Posterior cingulate gyrus (tissue), 11 donors: ENCODE measurements at regions not wholly inside any gene's neighbourhood (a gene's known extent, or its start where the extent isn't known, plus 50 kb on each side); places are given as distances from the start of the nearest gene placed in this dataset.
A peak's percentile ranks its signal among the peaks of the same experiment; 100 is the strongest.
"Not testable (repeated sequence)": the region's sequence is repeated elsewhere in the genome, so short reads cannot be mapped to it uniquely, and the experiment has no call there.

Experiments
- DNase-seq, 10 donors: peaks; one replicate each; pipeline versions ENCODE4 v3.0.0 to v3.0.0-alpha.2; 2020 to 2021; ENCODE audit warnings: mixed read lengths in 3 of 10
- intact Hi-C: fragments of 100-400 bp; cut with DNase I; formaldehyde crosslinking; loops from one replicate; pipeline ENCODE4 v1.15.1; 2023

DNA sequence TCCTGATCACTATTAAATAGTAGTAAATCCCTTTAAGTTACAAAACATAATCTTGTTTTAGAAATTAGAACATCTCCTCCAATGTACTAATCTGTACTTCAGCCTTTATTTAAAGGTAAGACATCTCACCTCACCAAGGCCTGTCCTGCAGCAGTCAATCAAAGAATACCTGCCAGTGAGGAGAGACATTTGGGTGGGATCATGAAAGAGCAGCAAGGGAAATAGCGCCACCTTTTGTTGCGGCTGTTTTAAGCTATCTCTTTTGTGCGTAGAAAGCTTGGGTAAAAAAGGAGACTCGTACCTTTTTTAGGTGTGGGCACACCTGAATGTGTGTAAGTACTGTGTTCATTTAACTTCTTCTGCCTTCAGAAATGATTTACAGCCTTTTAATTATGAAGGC is 117.8 kb upstream of the TMTC1 start:
- no peak for DNase-seq

DNA sequence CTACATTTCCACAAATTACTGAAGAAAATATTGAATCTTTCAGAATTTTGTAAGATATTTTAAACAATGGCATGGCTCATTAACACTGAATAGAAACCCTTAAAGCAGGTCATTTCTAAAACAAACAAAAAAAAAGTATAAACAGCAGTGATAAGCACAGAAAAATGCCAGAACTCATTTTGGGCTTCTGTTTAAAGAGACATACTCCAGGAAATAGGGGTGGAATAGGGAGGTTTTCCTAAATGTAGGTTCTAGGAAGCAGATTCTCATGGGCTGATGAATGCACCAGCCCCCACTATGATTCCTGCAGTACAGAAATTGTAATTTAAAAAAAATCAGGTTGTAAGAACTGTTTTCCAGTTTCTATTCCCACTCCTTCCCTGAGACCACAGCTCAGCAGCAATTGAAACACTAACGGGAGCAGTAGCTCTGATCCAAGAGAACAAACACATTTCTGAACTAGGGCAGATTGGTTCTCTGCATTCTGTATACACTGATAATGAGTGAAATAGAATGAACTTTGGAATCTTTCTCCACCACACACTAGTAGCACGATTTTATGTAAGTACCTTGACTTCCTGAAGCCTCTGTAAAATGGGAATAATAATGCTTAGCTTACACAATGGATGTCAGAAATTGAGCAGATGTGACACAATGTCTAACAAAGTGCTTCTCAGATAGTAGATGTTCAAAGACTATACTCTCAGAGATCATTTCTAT is 115.6 kb upstream of the TMTC1 start:
- intact Hi-C loops, result no loop called here
- no peak for DNase-seq

More for the DNA sequence above, 117.8 kb upstream of the TMTC1 start:
- intact Hi-C loops, result no loop called here

DNA sequence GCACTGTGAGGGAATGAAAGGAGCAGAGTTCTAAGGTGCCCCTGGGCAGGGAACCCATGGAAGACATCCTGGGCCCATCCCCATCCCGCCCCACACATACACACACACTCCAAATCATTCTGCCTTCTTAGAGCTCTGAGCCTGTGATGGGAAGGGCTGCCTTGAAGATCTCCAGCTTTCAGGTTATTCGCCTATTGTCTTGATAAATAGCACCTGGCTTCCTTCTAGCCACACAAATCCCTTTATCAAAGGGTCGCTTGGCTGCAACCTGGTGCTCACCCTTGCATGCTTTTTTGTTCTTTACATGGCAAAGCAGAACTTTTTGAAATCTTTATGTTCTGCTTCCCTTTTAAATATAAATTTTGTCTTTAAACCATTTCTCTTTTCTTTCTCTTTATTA is 112.2 kb upstream of the TMTC1 start:
- intact Hi-C loops, result no loop called here
- DNase-seq, result no peak

DNA sequence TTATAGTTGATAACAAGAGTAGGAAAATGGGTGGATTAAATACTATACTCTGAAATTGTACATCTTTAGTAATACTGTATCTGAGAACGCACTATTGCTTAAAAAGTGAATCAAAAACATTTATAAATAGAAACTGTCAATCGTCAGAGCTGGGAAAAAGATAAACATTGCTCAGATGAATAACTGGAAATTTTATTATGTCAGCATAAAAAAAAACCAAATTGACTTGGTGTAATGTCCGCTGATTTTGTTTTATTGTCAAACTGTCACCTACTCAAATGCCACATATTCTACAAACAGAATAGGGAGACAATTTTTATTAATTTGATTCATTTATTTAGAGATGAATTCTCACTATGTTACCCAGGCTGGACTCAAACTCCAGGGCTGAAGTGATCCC is 109.3 kb upstream of the TMTC1 start:
- intact Hi-C loops, result no loop called here
- DNase-seq, result no peak

DNA sequence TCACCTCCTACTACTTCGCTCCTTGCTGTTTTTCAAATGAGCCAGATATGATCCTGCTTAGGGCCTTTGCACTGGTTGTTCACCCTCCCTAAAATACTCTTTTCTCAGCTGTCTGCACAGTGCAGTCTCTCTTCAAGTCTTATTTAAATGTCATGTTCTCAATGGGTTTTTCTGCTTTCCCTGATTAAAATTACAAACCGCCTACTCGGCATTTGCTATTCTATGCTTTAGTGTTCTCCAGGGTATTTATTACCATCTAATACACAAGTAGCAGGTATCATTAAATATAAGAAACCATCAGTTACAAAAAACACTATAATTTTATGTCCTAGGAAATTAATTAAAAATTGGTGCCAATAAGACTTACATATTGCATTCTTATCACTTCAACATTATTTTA is 108.0 kb upstream of the TMTC1 start:
- intact Hi-C loops, result no loop called here
- DNase-seq, result no peak

DNA sequence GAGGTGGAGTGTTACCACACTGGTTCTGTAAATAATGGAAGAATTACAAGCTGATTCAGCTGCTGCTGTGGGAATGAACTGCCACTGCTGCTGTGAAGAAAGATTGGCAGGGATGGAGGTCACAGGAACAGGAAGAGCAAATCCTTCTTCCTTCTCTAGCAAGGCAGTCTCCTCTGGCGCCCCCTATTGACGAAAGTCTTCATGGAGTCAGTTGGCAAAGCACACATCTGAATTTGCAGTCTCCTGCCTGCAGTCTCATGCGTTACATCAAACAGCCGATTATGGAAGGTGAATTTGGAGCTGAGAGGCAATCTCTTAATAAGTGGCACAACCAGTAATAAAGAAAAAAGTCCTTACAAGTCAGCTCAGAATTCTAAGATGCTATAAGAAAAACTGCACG is 106.0 kb upstream of the TMTC1 start:
- intact Hi-C loops, result no loop called here

DNA sequence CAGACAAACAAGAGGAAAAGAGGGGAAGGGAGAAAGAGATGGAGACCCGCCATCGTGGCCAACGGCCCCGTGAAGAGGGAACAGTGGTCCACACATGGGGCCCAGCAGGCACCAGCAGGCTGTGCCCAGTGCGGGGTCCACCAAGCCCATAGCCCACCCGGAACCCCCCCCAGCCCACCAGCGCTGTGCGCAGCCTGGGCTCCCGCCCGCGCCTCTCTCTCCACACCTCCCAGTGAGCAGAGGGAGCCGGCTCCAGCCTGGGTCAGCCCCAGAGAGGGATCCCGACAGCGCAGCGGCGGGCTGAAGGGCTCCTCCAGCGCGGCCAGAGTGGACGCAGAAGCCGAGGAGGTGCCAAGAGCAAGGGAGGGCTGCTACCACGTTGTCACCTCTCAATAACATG is 105.0 kb upstream of the TMTC1 start:
- intact Hi-C loops, result no loop called here
- DNase-seq, result peak in 1 of 10 donors; percentile 71

More for the DNA sequence above, 106.0 kb upstream of the TMTC1 start:
- peak in 4 of 10 donors; percentile 9 to 54 (median 30) for DNase-seq

DNA sequence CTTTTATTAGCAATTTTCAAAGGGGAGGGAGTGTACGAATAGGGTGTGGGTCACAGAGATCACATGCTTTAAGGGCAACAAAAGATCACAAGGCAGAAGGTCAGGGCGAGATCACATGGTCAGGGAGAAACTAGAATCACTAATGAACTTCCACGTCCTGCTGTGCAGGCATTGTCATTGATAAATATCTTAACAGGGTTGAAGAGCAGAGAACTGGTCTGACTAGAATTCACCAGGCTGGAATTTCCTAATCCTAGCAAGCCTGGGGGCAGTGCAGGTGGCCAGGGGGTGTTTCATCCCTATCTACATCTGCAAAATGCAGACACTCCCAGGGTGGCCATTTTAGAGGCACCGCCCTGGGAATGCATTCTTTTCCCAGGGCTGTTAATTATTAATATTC is 101.2 kb upstream of the TMTC1 start:
- intact Hi-C loops, DNase-seq: not testable (repeated sequence)

DNA sequence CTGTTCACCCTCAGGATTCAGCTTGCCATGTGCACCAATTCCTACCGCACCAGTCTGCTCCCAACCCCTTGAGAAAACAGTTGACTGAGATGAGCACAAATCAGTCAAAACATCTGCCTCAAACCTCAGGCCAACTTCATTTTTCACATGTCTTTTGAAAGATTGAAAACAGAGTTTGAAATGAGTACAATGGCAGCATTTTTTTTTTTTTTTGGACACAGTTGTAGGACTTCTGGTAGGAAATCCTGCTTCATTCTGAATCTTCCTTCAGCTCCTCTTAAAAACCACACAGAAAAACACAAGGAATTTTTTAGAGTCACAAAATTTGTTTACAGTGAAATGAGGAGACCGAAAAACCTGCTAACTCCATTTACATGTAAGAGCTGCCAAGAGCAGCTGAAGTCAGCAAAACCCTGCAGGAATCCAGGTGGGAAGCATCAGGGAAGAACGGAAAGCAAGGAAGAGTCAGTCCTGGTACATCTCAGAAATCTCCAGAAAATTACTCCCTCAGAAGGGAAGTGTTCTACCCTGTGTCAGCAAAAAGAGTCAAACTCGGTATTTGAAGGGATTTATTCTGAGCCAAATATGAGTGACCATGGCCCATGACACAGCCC is 100.3 kb upstream of the TMTC1 start:
- intact Hi-C loops, result no loop called here
- DNase-seq, result no peak

DNA sequence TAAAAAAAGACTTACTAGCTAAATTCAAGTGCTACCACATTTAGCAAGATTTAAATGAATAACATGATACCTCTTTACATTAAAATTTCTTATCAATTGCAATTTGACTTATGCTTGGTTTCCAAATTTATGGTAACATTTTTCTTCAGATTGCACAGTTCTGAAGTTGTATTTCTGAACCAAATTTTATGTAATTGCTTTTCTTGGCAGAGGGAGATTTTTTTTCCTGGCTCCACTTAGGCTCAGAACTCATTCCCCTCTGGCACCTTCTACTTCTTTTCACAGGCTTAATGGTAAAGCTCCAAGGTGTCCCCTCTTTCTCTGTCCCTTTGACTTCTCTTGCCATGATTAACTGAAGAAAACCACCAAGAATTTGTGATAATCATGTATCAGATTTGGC is 99.8 kb upstream of the TMTC1 start:
- DNase-seq, result no peak
- intact Hi-C loops, result no loop called here

DNA sequence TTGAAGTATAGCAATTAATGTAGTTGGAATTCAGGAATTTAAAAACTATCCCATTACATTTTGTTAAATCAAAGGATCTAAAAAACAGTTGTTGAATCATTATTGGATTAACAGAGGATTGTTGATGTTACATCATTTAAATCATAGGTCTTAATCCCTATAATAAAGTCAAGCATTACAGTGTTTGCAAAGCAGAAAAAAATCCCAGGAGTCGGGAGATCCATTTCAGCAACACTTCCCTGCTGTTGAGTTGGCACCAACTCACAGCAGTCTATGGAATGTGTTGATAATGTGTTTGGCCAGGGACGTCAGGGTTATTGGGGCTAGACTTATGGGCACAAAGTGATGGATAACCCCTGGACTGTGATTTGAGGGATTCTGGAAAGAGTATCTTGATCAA is 99.1 kb upstream of the TMTC1 start:
- intact Hi-C loops, result no loop called here
- no peak for DNase-seq

DNA sequence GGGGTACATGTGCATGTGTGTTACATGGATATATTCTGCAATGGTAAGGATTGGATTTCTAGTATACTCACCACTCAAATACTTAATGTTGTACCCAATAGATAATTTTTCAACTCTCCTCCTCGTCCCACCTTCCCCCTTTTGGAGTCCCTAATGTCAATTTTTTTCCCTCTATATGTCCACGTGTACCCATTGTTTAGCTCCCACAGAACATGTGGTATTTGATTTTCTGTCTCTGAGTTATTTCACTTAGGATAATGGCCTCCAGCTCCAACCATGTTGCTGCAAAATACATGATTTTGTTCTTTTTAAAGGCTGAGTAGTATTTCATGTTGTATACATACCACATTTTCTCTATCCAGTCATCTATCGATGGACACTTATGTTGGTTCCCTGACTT is 97.2 kb upstream of the TMTC1 start:
- no peak for DNase-seq
- intact Hi-C loops, result no loop called here

DNA sequence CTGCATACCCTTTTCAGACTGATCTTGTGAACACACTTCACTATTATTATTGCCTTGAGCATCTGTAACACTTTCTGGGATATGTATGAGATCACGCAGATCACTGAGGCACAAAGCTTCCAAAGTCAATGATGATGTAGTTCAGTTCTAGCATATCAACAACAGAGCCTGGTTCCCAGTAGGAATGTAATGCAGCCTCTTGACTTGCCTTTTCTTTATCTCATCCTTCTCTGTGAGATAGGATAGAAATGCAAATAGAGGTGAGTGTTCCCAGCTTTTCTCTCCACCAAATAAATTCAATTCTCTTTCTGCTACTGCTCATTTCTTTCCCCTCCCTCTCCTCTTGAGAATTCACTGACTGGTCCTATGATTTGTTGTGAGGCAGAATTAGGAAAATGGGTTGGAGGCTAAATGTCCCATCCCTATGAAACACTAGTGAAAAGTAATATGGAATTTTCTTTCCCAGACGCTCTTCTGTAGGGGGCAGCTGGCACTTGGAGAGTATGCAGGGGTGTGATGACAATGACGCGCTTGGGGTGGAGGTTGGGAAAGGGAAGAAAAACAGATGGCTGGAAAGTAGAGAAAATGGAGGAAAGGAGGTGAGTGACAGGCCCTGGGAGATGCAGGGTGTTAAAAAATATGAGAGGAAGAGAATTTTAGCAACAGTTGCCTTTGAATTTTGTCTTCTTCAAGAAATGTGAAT is 96.0 kb upstream of the TMTC1 start:
- intact Hi-C loops, result no loop called here
- DNase-seq, result no peak

DNA sequence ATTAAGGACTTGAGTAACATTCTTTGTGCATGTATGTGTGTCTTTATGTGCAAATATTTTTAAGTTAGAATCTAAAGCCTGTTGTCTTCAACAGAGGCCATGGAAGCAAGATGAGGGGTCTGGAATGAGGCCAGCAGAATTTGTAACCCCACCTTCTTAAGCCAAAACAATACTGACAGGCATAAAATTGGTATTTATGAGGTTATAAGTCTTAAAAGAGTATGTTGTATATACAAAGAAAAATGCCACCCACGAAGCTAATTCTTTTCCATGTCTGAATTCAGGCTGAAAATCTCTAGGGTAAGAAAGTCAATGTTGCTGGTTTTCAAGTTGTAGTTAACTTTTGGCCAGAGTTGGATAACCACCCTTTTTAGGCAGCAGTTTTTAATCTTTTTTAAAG is 86.2 kb upstream of the TMTC1 start:
- no peak for DNase-seq
- intact Hi-C loops, result no loop called here

DNA sequence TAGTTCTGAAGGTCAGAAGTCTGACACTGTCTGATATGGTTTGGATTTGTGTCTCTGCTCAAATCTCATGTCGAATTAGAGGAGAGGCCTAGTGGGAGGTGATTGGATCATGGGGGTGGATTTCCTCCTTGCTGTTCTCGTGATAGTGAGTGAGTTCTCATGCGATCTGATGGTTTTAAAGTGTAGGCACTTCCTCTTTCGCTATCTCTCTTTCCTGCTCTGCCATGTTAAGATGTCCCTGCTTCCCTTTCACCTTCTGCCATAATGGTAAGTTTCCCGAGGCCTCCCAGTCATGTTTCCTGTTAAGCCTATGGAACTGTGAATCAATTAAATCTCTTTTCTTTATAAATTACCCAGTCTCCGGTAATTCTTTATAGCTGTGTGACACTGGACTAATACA is 84.1 kb upstream of the TMTC1 start:
- DNase-seq, result no peak
- intact Hi-C loops, result no loop called here

DNA sequence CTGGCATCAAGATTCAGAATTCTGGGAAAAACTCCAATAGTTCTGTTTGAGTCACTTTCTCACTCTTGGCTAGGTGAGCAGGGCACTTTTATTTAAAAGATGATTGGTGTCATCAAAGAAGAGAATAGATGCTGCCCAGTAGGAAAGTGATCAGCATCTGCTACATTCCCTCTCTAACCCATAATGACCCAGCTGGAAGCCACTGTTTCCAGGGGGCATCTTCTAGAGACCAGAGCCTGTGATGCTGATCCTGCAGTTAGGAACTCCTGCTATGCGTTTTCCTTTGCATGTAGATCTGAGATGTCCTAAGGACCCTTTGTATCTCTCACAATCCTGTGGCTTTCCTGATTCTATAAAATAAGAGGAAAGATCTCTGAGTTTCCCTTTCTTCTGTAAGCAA is 79.9 kb upstream of the TMTC1 start:
- intact Hi-C loops, result no loop called here

DNA sequence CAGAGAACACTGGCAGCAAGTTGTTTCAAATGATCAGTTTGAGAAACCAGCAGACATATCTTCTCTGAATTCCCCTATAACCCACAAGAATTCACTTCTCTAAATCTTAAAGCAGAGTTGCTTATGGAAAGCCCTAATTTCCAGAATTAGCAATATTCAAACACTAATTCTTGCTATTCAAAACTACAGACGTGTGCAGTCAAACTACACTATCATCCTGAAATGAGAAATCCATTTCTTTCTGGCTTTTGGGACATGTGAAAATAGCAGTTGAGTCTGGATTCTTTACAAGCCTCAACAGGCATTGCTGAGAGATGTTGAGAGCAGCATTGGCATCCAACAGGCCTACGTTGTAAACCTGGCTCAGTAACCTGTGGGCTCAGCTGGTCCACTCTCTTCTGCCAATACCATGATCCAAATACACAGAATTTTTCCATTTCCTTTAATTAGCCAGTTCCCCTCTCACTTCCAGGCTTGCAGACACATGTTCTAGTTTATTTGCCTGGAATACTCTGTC is 74.6 kb upstream of the TMTC1 start:
- no peak for DNase-seq
- intact Hi-C loops, result no loop called here

More for the DNA sequence above, 79.9 kb upstream of the TMTC1 start:
- no peak for DNase-seq

DNA sequence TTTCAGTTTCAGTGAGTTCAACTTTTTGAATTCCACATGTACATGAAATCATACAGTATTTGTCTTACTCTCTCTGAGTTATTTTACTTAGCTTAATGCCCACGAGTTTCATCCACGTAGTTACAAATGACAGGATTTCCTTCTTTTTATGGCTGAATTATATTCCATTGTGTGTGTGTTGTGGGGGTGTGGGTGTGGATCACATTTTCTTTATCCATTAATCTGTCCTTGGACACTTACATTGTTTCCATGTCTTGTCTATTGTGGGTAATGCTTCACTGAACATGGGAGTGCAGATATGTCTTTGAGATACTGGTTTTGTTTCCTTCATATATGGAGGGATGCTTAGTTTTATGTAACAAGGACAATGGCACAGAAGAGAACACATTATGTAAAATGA is 63.5 kb upstream of the TMTC1 start:
- no peak for DNase-seq
- intact Hi-C loops, result no loop called here

DNA sequence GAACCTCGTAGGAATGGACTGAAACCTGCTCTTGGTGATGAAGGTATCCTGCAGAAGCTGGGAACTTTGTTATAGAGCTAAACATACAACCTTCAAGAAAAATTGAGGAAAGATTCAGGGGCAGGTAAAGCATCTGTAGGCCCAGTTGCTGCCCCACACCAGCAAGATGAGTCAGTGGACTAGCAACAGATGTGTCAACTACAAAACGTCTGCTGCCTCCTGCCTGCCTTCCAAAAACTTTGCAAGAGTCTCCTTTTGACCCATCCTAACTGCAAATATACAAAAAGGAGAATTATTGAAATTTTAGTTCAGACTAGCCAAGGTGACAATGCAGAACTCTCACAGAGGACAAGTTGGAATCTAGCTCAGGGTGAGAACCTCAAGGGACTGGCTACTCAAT is 60.9 kb upstream of the TMTC1 start:
- no peak for DNase-seq
- intact Hi-C loops, result no loop called here

DNA sequence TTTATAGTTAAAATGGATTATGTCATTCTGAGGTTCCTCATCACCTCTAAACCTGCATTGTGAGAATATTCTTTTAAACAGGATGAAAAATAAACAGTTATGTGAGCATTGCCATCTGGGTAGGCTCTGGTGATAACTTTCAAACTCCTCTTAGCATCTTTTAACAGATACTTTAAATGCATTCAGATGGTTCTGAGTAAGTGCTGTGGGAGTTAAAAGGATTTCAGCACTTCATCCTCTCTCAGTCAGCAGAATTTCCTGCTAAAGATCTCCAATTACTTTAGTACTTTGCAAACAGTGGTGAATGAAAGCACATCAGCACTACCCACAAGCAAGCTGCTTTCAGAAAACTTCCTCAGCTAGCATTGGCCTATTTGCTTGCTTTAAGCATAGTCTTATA is 59.3 kb upstream of the TMTC1 start:
- no peak for DNase-seq
- intact Hi-C loops, result no loop called here

DNA sequence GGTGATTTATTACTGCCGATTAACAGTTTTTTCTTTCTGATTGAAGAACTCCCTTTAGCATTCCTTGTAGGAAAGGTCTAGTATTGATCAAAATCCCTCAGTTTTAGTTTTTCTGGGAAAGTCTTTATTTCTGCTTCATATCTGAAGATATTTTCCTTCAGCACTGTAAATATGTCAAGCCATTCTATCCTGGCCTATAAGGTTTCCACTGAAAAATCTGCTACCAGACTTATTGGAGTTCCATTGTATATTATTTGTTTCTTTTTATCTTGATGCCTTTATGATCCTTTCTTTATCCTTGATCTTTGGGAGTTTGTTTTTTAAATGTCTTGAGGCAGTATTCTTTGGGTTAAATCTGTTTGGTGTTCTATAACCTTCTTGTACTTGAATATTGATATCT is 55.0 kb upstream of the TMTC1 start:
- intact Hi-C loops, result no loop called here

More for the DNA sequence above, 55.0 kb upstream of the TMTC1 start:
- DNase-seq, result no peak
